Keratinocyte (primary cell): ENCODE measurements at regions not wholly inside any gene's neighbourhood (a gene's known extent, or its start where the extent isn't known, plus 50 kb on each side); places are given as distances from the start of the nearest gene placed in this dataset.

Experiments used
- DNase-seq: peaks from one replicate; pipeline ENCODE4 v3.0.0-alpha.2; 2011; ENCODE audit warnings: low read depth, missing footprints, low spot score
- FAIRE-seq: peaks from 2 replicates; lab custom pipeline; 2011; peaks lifted over from hg19 to GRCh38; lab: Jason Lieb, UNC
- H2AFZ ChIP-seq: 2 replicates; pipeline ENCODE4 v1.6.0; 2012; ENCODE audit warnings: low read length, control low read depth, inconsistent platforms; ENCODE audit not compliant: control insufficient read depth
- H3K27ac ChIP-seq: 2 replicates; pipeline ENCODE4 v1.5.1; 2011; ENCODE audit warnings: low read length; ENCODE audit not compliant: control insufficient read depth, insufficient read depth
- H3K27me3 ChIP-seq: 3 replicates; pipeline ENCODE4 v1.6.0; 2011; ENCODE audit warnings: low read length; ENCODE audit not compliant: control insufficient read depth, insufficient read depth; ENCODE audit errors: extremely low read depth
- H3K36me3 ChIP-seq, 2 experiments: 2 replicates in 1 of 2; 3 replicates in 1 of 2; pipeline ENCODE4 v1.5.1; 2011; ENCODE audit warnings: low read length in 2 of 2, mild to moderate bottlenecking in 1 of 2; ENCODE audit not compliant: control insufficient read depth in 2 of 2, insufficient read depth in 2 of 2; ENCODE audit errors: extremely low read depth in 1 of 2
- H3K4me1 ChIP-seq: 3 replicates; pipeline ENCODE4 v1.5.1; 2011; ENCODE audit warnings: low read length; ENCODE audit not compliant: control insufficient read depth, insufficient read depth; ENCODE audit errors: extremely low read depth
- H3K4me2 ChIP-seq: 3 replicates; pipeline ENCODE4 v1.6.0; 2011; ENCODE audit warnings: low read depth, low read length; ENCODE audit not compliant: control insufficient read depth, insufficient read depth; ENCODE audit errors: extremely low read depth
- H3K4me3 ChIP-seq, 3 experiments: fragments of 200-600 bp in 1 of 3; sonication (generic) in 1 of 3; 2 replicates in 2 of 3; 3 replicates in 1 of 3; pipeline ENCODE4 v1.5.1; 2011 to 2016; ENCODE audit warnings: low read length in 3 of 3, mild to moderate bottlenecking in 3 of 3, control low read depth in 2 of 3, inconsistent platforms in 1 of 3, low read depth in 1 of 3, mixed read lengths in 1 of 3, mixed run types in 1 of 3, moderate library complexity in 1 of 3; ENCODE audit not compliant: control insufficient read depth in 2 of 3, insufficient read depth in 2 of 3; ENCODE audit errors: extremely low read depth in 1 of 3
- H3K79me2 ChIP-seq: 2 replicates; pipeline ENCODE4 v1.6.0; 2012; ENCODE audit warnings: low read length; ENCODE audit not compliant: control insufficient read depth, insufficient read depth
- H3K9ac ChIP-seq: 3 replicates; pipeline ENCODE4 v1.6.0; 2011; ENCODE audit warnings: low read length; ENCODE audit not compliant: control insufficient read depth, insufficient read depth; ENCODE audit errors: extremely low read depth
- H3K9me1 ChIP-seq: 3 replicates; pipeline ENCODE4 v1.6.0; 2011; ENCODE audit warnings: low read length; ENCODE audit not compliant: control insufficient read depth, insufficient read depth; ENCODE audit errors: extremely low read depth
- H3K9me3 ChIP-seq: 2 replicates; pipeline ENCODE4 v1.5.1; 2012; ENCODE audit warnings: low read depth, low read length; ENCODE audit not compliant: control insufficient read depth
- H4K20me1 ChIP-seq: 3 replicates; pipeline ENCODE4 v1.6.0; 2011; ENCODE audit warnings: low read length; ENCODE audit not compliant: control insufficient read depth, insufficient read depth; ENCODE audit errors: extremely low read depth
- CTCF ChIP-seq, 3 experiments: IDR thresholded peaks in 1 of 3; conservative IDR thresholded peaks in 1 of 3; optimal IDR thresholded peaks in 1 of 3; 2 replicates in 2 of 3; 3 replicates in 1 of 3; pipeline versions ENCODE3 to v1.5.1; 2011; ENCODE audit warnings: low read length in 3 of 3, mild to moderate bottlenecking in 3 of 3, moderate library complexity in 2 of 3, control low read depth in 1 of 3, inconsistent platforms in 1 of 3; ENCODE audit not compliant: insufficient read depth in 2 of 3; ENCODE audit errors: extremely low read depth in 1 of 3
- EZH2 ChIP-seq: IDR thresholded peaks from one replicate; pipeline ENCODE4 v1.6.1; 2012; ENCODE audit warnings: inconsistent platforms, mild to moderate bottlenecking, low read length, moderate library complexity
- dilution Hi-C: fragments of 300-500 bp; cut with MboI; formaldehyde crosslinking; loops from one replicate; pipeline ENCODE4 v1.7.0; 2020; ENCODE audit warnings: low sequenced_read_pairs; ENCODE audit not compliant: extremely low pct_ligation_motif_present

GRCh38 chr10:128803790-128804189 is 663.3 kb upstream of the MGMT start:
- FAIRE-seq (no peak), DNase-seq (no peak)
- TF ChIP-seq EZH2 = no peak
- no peak for TF ChIP-seq CTCF (optimal IDR thresholded peaks at IDR 0.05 in 1 of 3, IDR thresholded peaks at IDR 0.05 in 1 of 3, conservative IDR thresholded peaks at IDR 0.05 in 1 of 3; ENCODE audit: extremely low read depth in 1 of 3, insufficient read depth in 2 of 3, low read length in 3 of 3)
- Histone ChIP-seq H3K9me3 (no peaks in the 10 kb centered on the region), H3K4me2 (no peak overlapping the region), H3K4me3 (no peak overlapping the region), H3K9me1 (no peaks in the 10 kb centered on the region), H3K9ac (no peak overlapping the region), H3K4me1 (no peaks in the 10 kb centered on the region), H3K27ac (no peak overlapping the region), H2AFZ (no peak overlapping the region), H3K79me2 (no peaks in the 10 kb centered on the region), H4K20me1 (no peaks in the 10 kb centered on the region), H3K36me3 (no peaks in the 10 kb centered on the region), H3K27me3 (no peaks in the 10 kb centered on the region)
- dilution Hi-C loops = no loop called here

GRCh38 chr10:128804411-128804810 is 662.6 kb upstream of the MGMT start:
- H3K4me1 ChIP-seq = no peaks in the 10 kb centered on the region
- H4K20me1 ChIP-seq = no peaks in the 10 kb centered on the region
- no peak for FAIRE-seq
- TF ChIP-seq CTCF (optimal IDR thresholded peaks at IDR 0.05 in 1 of 3, IDR thresholded peaks at IDR 0.05 in 1 of 3, conservative IDR thresholded peaks at IDR 0.05 in 1 of 3; ENCODE audit: extremely low read depth in 1 of 3, insufficient read depth in 2 of 3, low read length in 3 of 3) (no peak), EZH2 (no peak)
- no peaks in the 10 kb centered on the region for H3K9me1 ChIP-seq
- dilution Hi-C loops = no loop called here
- no peaks in the 10 kb centered on the region for H3K27me3 ChIP-seq
- H3K9ac ChIP-seq = no peak overlapping the region
- no peak overlapping the region for H3K27ac ChIP-seq
- no peaks in the 10 kb centered on the region for H3K9me3 ChIP-seq
- no peak overlapping the region for H3K4me3 ChIP-seq
- no peak for DNase-seq
- no peaks in the 10 kb centered on the region for H3K79me2 ChIP-seq
- H3K36me3 ChIP-seq = no peaks in the 10 kb centered on the region
- no peak overlapping the region for H3K4me2 ChIP-seq
- H2AFZ ChIP-seq = no peak overlapping the region
